ENCODE measurements at regions not wholly inside any gene's neighbourhood (a gene's known extent, or its start where the extent isn't known, plus 50 kb on each side); places are given as distances from the start of the nearest gene placed in this dataset.

DNA sequence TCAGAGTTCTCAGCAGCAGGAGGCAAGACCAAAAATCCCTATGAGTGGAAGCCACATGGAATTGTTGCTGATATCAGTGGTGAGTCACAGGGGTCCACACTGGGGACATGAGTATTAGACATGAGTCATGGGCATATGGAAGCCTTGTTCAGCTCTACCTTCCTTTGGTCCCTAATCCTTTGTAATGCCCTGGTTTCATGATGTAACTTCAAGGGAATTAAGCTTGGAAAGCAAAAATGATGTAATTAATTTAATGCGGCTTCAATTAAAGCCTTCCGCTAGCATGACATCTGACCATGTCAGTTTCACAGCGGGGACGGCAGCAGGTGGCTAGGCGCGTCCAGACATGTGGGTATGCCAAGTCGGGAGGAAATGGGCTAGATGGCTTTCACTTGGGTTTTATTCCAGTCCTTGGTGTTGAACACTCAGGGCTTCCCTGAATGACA, 176.1 kb upstream of the RGMA start:
- no peak overlapping the region for H3K4me2 ChIP-seq (ENCODE audit: insufficient read depth in 1 of 2, low read depth in 2 of 2, low read length in 2 of 2)
- no peak for FAIRE-seq
- TF ChIP-seq BACH1 (IDR thresholded peaks at IDR 0.05; ENCODE audit: low read length) = no peak

More for the DNA sequence above, 176.1 kb upstream of the RGMA start:
- no peak for DNase-seq (ENCODE audit: low read depth in 1 of 2, low spot score in 2 of 2)
- H2AFZ ChIP-seq (ENCODE audit: low read length) = no peak overlapping the region
- no peak overlapping the region for H3K9ac ChIP-seq (replicated peaks in 1 of 4; ENCODE audit: extremely low read depth in 1 of 4, low read depth in 3 of 4, low read length in 3 of 4)
- no peaks in the 10 kb centered on the region for H3K36me3 ChIP-seq (ENCODE audit: control insufficient read depth in 2 of 4, insufficient read depth in 4 of 4, low read length in 3 of 4)
- H3K14ac ChIP-seq (ENCODE audit: insufficient read length) = no peak overlapping the region
- H2BK12ac ChIP-seq (ENCODE audit: low read depth, low read length) = no peak overlapping the region
- no peak overlapping the region for H3K18ac ChIP-seq (ENCODE audit: extremely low read depth, low read length)
- no peak overlapping the region for H4K5ac ChIP-seq (ENCODE audit: insufficient read length, low read depth, low read length)
- H3K56ac ChIP-seq (replicated peaks; ENCODE audit: insufficient read length, low read depth, low read length) = no peak overlapping the region
- no peak overlapping the region for H2BK5ac ChIP-seq (ENCODE audit: low read depth, low read length)
- H3K27ac ChIP-seq (ENCODE audit: low read depth, low read length) = no peak overlapping the region
- no peak overlapping the region for H2BK15ac ChIP-seq (ENCODE audit: low read length)
- no peak overlapping the region for H2BK20ac ChIP-seq (ENCODE audit: low read length)
- no peak overlapping the region for H3K23ac ChIP-seq (ENCODE audit: insufficient read length)
- H3K23me2 ChIP-seq (ENCODE audit: low read depth, low read length) = no peaks in the 10 kb centered on the region
- ChIA-PET POLR2A (ENCODE audit: partially characterized antibody) (interaction anchor here (1.1 kb wide), 1 partner anchor 13 kb away, joined by 3 read pairs; no protein-coding TSS in a partner anchor), CTCF (ENCODE audit: partially characterized antibody) (interaction anchor here (0.9 to 1.6 kb wide), 2 partner anchors 68 to 120 kb away, joined by 3 read pairs; no protein-coding TSS in a partner anchor)
- no peaks in the 10 kb centered on the region for H3K79me2 ChIP-seq (ENCODE audit: control insufficient read depth in 1 of 2, insufficient read depth in 2 of 2, low read length in 2 of 2)
- no peak overlapping the region for H2AK5ac ChIP-seq (ENCODE audit: low read depth, low read length)
- no peak overlapping the region for H4K91ac ChIP-seq (replicated peaks; ENCODE audit: insufficient read length, low read length)
- H4K8ac ChIP-seq (ENCODE audit: extremely low read depth, insufficient read depth, low read length) = no peak overlapping the region
- H3K27me3 ChIP-seq (replicated peaks in 1 of 4; ENCODE audit: control insufficient read depth in 3 of 4, extremely low read depth in 1 of 4, insufficient read depth in 3 of 4, low read length in 3 of 4) = peaks cover 0 to 2% (median 0%) of the 10 kb centered on the region in 4 experiments; a peak in 1 of 7 replicates
- 79% methylated on average over 7 of the region's 7 CpGs; no CpG with 5 or more reads in 1 of the 2 experiments for WGBS, 2 experiments (ENCODE audit: extremely low coverage in 1 of 2, insufficient coverage in 1 of 2, insufficient read length in 1 of 2, insufficient replicate concordance in 2 of 2, low coverage in 1 of 2, low lambda C conversion rate in 2 of 2, missing lambda C conversion rate in 1 of 2)
- no peak overlapping the region for H3K4ac ChIP-seq (replicated peaks; ENCODE audit: insufficient read length, low read depth, low read length)
- no peak overlapping the region for H2BK120ac ChIP-seq (replicated peaks; ENCODE audit: low read depth, low read length)
- no peak overlapping the region for H3K4me3 ChIP-seq (ENCODE audit: extremely low read depth in 1 of 4, insufficient read depth in 2 of 4, low read depth in 3 of 4, low read length in 4 of 4)
- no peaks in the 10 kb centered on the region for H3K9me3 ChIP-seq (ENCODE audit: insufficient read depth in 2 of 2, low read depth in 1 of 2, low read length in 1 of 2)
- no peaks in the 10 kb centered on the region for H4K20me1 ChIP-seq (replicated peaks in 1 of 2; ENCODE audit: control insufficient read depth in 1 of 2, insufficient read depth in 2 of 2, low read length in 2 of 2)
- H3K79me1 ChIP-seq (ENCODE audit: low read depth, low read length) = no peaks in the 10 kb centered on the region
- no peaks in the 10 kb centered on the region; a peak in 2 of 7 replicates for H3K4me1 ChIP-seq (replicated peaks in 1 of 4; ENCODE audit: control insufficient read depth in 3 of 4, insufficient read depth in 4 of 4, low read length in 3 of 4)

Measured in H1 (cell line).